ENCODE measurements at regions not wholly inside any gene's neighbourhood (a gene's known extent, or its start where the extent isn't known, plus 50 kb on each side); places are given as distances from the start of the nearest gene placed in this dataset.

GRCh38 chr1:106954661-106955229 is 101.7 kb upstream of the PRMT6 start:
- H3K23ac ChIP-seq (ENCODE audit: insufficient read length, low read depth, low read length) = no peak overlapping the region
- H3K27me3 ChIP-seq (ENCODE audit: insufficient read depth, low read length) = no peaks in the 10 kb centered on the region
- no peak overlapping the region for H3K18ac ChIP-seq (ENCODE audit: insufficient read length, low read depth, low read length)
- DNase-seq = no peak
- no peaks in the 10 kb centered on the region for H3K23me2 ChIP-seq (ENCODE audit: insufficient read length, low read depth, low read length, poor library complexity, severe bottlenecking)
- no peak overlapping the region for H4K5ac ChIP-seq (ENCODE audit: insufficient read length, low read depth, low read length)
- H2AFZ ChIP-seq (ENCODE audit: low read length) = no peak overlapping the region
- no peak overlapping the region for H4K8ac ChIP-seq (replicated peaks; ENCODE audit: insufficient read length, low read depth, low read length)
- no peak overlapping the region for H4K91ac ChIP-seq (ENCODE audit: insufficient read length, low read depth, low read length)
- no peak overlapping the region for H3K27ac Mint-ChIP-seq
- no peaks in the 10 kb centered on the region for H3K36me3 Mint-ChIP-seq (ENCODE audit: insufficient read depth in 1 of 3, low read depth in 3 of 3)
- no peaks in the 10 kb centered on the region for H4K20me1 ChIP-seq (ENCODE audit: control insufficient read depth, insufficient read depth, insufficient read length)
- H3K27me3 Mint-ChIP-seq (ENCODE audit: low read depth) = no peaks in the 10 kb centered on the region
- H3K9me3 Mint-ChIP-seq = no peaks in the 10 kb centered on the region
- H3K9ac ChIP-seq (ENCODE audit: extremely low read depth, insufficient read length, low read length) = no peak overlapping the region
- H3K9me3 ChIP-seq (ENCODE audit: control insufficient read depth, low read depth, low read length) = no peaks in the 10 kb centered on the region
- no peak overlapping the region for H2BK20ac ChIP-seq (ENCODE audit: low read depth, low read length, poor library complexity, severe bottlenecking)
- H3K79me1 ChIP-seq (ENCODE audit: insufficient read depth, low read depth, low read length, poor library complexity, severe bottlenecking) = no peaks in the 10 kb centered on the region
- no peak overlapping the region for H2BK15ac ChIP-seq (ENCODE audit: low read depth, low read length)
- no peak overlapping the region for H3K27ac ChIP-seq (ENCODE audit: insufficient read length, low read depth, low read length)
- H3K4me2 ChIP-seq (ENCODE audit: insufficient read depth, insufficient read length, low read length) = no peak overlapping the region
- H3K56ac ChIP-seq (ENCODE audit: insufficient read length, low read depth, low read length) = no peak overlapping the region
- H2BK12ac ChIP-seq (ENCODE audit: insufficient read length, low read depth, low read length) = no peak overlapping the region
- TF ChIP-seq CTCF (conservative IDR thresholded peaks at IDR 0.05) = no peak
- H3K14ac ChIP-seq (ENCODE audit: insufficient read depth, low read length) = no peak overlapping the region
- no peak overlapping the region for H2BK5ac ChIP-seq (ENCODE audit: insufficient read length, low read length)
- H3K79me2 ChIP-seq (ENCODE audit: insufficient read depth, low read length) = no peaks in the 10 kb centered on the region
- 0 out of 2 replicates have a peak, but pooled peaks cover 3% of the 10 kb centered on the region for H3K4me1 ChIP-seq (ENCODE audit: insufficient read depth, low read length)
- no peak overlapping the region for H2BK120ac ChIP-seq (ENCODE audit: low read depth, low read length, poor library complexity, severe bottlenecking)
- no peak overlapping the region for H3T11ph ChIP-seq (ENCODE audit: low read length)
- H2AK5ac ChIP-seq (ENCODE audit: insufficient read length, low read length) = no peak overlapping the region
- peaks cover 16 to 20% of the 10 kb centered on the region in 2 experiments for H3K4me1 Mint-ChIP-seq
- no peak overlapping the region for H3K4me3 Mint-ChIP-seq
- H3K4ac ChIP-seq (ENCODE audit: low read depth, low read length) = no peak overlapping the region

All from H9 (cell line).